DOHH2 (cell line): ENCODE measurements at regions not wholly inside any gene's neighbourhood (a gene's known extent, or its start where the extent isn't known, plus 50 kb on each side); places are given as distances from the start of the nearest gene placed in this dataset.
A peak's percentile ranks its signal among the peaks of the same experiment; 100 is the strongest.

ENCODE experiments used
- H3F3A ChIP-seq: fragments of 200-600 bp; sonication (generic), shearing (Covaris generic); 2 replicates; pipeline ENCODE4 v1.6.0; 2016; ENCODE audit warnings: antibody characterized with exemption, mild to moderate bottlenecking; ENCODE audit not compliant: control insufficient read depth, insufficient read depth
- H3K27ac ChIP-seq: fragments of 200-600 bp; sonication (generic); 2 replicates; pipeline ENCODE4 v1.5.1; 2014; ENCODE audit warnings: low read depth, mild to moderate bottlenecking, low read length, moderate library complexity
- H3K27me3 ChIP-seq: fragments of 200-600 bp; sonication (generic); 2 replicates; pipeline ENCODE4 v1.6.1; 2014; ENCODE audit warnings: mild to moderate bottlenecking, low read length, mixed read lengths; ENCODE audit not compliant: control insufficient read depth
- H3K36me3 ChIP-seq: fragments of 200-600 bp; sonication (generic); 2 replicates; pipeline ENCODE4 v1.6.1; 2014; ENCODE audit warnings: mild to moderate bottlenecking, low read length, moderate library complexity, mixed read lengths; ENCODE audit not compliant: control insufficient read depth
- H3K4me1 ChIP-seq: fragments of 200-600 bp; sonication (generic); 2 replicates; pipeline ENCODE4 v1.6.1; 2014; ENCODE audit warnings: mild to moderate bottlenecking, low read length, mixed read lengths; ENCODE audit not compliant: control insufficient read depth
- H3K4me2 ChIP-seq: fragments of 200-600 bp; sonication (generic); 2 replicates; pipeline ENCODE4 v1.6.0; 2014; ENCODE audit warnings: mild to moderate bottlenecking, low read length, moderate library complexity
- H3K4me3 ChIP-seq: fragments of 200-600 bp; sonication (generic); 2 replicates; pipeline ENCODE4 v1.5.1; 2014; ENCODE audit warnings: mild to moderate bottlenecking, low read length, mixed read lengths
- H3K79me2 ChIP-seq: fragments of 200-600 bp; sonication (generic); 2 replicates; pipeline ENCODE4 v1.6.1; 2014; ENCODE audit warnings: mild to moderate bottlenecking, low read length, mixed read lengths; ENCODE audit not compliant: control insufficient read depth
- H3K9me2 ChIP-seq: fragments of 200-600 bp; sonication (generic); replicated peaks from 2 replicates; pipeline ENCODE4 v1.6.1; 2014; ENCODE audit warnings: mild to moderate bottlenecking, low read length, mixed read lengths; ENCODE audit not compliant: control insufficient read depth
- H3K9me3 ChIP-seq: fragments of 200-600 bp; sonication (generic); 2 replicates; pipeline ENCODE4 v1.6.1; 2014; ENCODE audit warnings: antibody characterized with exemption, low read length, mixed read lengths; ENCODE audit not compliant: control insufficient read depth, insufficient read depth
- H4K20me1 ChIP-seq: fragments of 200-600 bp; sonication (generic); 2 replicates; pipeline ENCODE4 v1.6.0; 2014; ENCODE audit warnings: low read depth, mild to moderate bottlenecking, antibody characterized with exemption, low read length, moderate library complexity; ENCODE audit not compliant: control insufficient read depth, insufficient read depth
- CTCF ChIP-seq: fragments of 200-600 bp; sonication (generic); IDR thresholded peaks from one replicate; pipeline ENCODE4 v1.5.1; 2014; ENCODE audit warnings: antibody characterized with exemption, mild to moderate bottlenecking, low read depth, low read length; ENCODE audit not compliant: poor library complexity, severe bottlenecking
- EZH2phosphoT487 ChIP-seq: fragments of 200-600 bp; sonication (generic); IDR thresholded peaks from 2 replicates; pipeline ENCODE4 v1.6.1; 2017; ENCODE audit warnings: borderline replicate concordance, mild to moderate bottlenecking, antibody characterized with exemption, low read length, moderate library complexity, mixed read lengths

GRCh38 chr17:55663400-55663799 lies 59.3 kb downstream of the TMEM100 start:
- H4K20me1 ChIP-seq = no peaks in the 10 kb centered on the region
- peak overlapping the region; percentile 98 for H3K27ac ChIP-seq
- no peak overlapping the region for H3K4me3 ChIP-seq
- H3K27me3 ChIP-seq = no peaks in the 10 kb centered on the region
- H3K9me3 ChIP-seq = no peaks in the 10 kb centered on the region; the same call in 1 of the 2 replicates
- no peaks in the 10 kb centered on the region for H3K9me2 ChIP-seq
- no peak for TF ChIP-seq CTCF
- no peaks in the 10 kb centered on the region for H3K79me2 ChIP-seq
- peaks cover 30% of the 10 kb centered on the region for H3F3A ChIP-seq
- H3K36me3 ChIP-seq = peaks cover 9% of the 10 kb centered on the region; the same call in 1 of the 2 replicates
- H3K4me1 ChIP-seq = peaks cover 87% of the 10 kb centered on the region
- H3K4me2 ChIP-seq = peak overlapping the region; percentile 77

- peak overlapping the region; percentile 98 for H3K27ac ChIP-seq
- peaks cover 30% of the 10 kb centered on the region for H3F3A ChIP-seq
These were observed 60.5 kb downstream of the TMEM100 start for GRCh38 chr17:55661963-55662834.

GRCh38 chr17:55661256-55661758 lies 61.4 kb downstream of the TMEM100 start:
- Histone ChIP-seq H3K4me3 (peak overlapping the region; percentile 60), H3K27ac (peak overlapping the region; percentile 98), H3K9me3 (no peaks in the 10 kb centered on the region; the same call in 1 of the 2 replicates), H3F3A (peaks cover 30% of the 10 kb centered on the region), H3K36me3 (peaks cover 9% of the 10 kb centered on the region; the same call in 1 of the 2 replicates), H3K4me1 (peaks cover 84% of the 10 kb centered on the region), H3K79me2 (no peaks in the 10 kb centered on the region), H3K4me2 (peak overlapping the region; percentile 87), H3K9me2 (no peaks in the 10 kb centered on the region), H3K27me3 (no peaks in the 10 kb centered on the region), H4K20me1 (no peaks in the 10 kb centered on the region)
- TF ChIP-seq CTCF (no peak), EZH2phosphoT487 (no peak)

More at GRCh38 chr17:55661963-55662834, 60.5 kb downstream of the TMEM100 start:
- H4K20me1 ChIP-seq = no peaks in the 10 kb centered on the region
- peaks cover 91% of the 10 kb centered on the region for H3K4me1 ChIP-seq
- H3K36me3 ChIP-seq = peaks cover 9% of the 10 kb centered on the region; the same call in 1 of the 2 replicates
- H3K79me2 ChIP-seq = no peaks in the 10 kb centered on the region
- peak overlapping the region; percentile 60 for H3K4me3 ChIP-seq
- H3K27me3 ChIP-seq = no peaks in the 10 kb centered on the region
- TF ChIP-seq EZH2phosphoT487 = no peak
- TF ChIP-seq CTCF = no peak
- H3K9me3 ChIP-seq = no peaks in the 10 kb centered on the region; the same call in 1 of the 2 replicates
- peak overlapping the region; percentile 87 for H3K4me2 ChIP-seq
- H3K9me2 ChIP-seq = no peaks in the 10 kb centered on the region
